ENCODE measurements at regions not wholly inside any gene's neighbourhood (a gene's known extent, or its start where the extent isn't known, plus 50 kb on each side); places are given as distances from the start of the nearest gene placed in this dataset.

DNA sequence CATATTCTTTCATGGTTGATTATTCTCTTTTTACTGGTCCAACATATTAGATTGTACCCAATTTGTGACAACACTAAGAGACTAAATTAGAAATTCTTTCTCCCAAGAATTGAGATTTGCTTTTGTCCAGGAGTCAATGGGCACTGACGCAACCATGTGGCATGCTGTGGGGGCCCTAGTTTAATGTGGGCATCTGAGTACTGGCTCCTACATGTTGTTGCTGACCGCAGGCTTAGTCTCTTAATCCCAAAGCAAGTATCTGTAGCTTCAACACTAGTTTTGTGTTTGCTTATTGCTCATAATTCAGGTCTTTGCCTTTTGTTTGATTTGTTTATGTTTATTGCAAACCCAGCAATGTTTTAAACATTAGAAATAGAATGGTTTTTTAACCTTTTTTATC, 263.4 kb upstream of the NDST4 start:
- no peak for DNase-seq

DNA sequence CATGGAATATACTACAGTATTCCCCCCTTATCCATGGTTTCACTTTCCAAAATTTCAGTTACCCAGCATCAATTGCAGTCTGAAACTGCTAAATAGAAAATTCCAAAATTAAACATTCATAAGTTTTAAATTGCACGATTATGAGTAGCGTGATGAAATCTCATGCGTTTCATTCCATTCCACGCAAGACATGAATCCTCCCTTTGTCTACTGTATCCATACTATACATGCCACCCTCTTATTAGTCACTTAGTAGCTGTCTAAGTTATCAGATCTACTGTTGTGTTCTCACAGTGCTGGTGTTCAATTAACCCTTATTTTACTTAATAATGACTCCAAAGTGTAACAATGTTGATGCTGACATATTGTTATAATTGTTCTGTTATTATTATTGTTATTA, 261.2 kb upstream of the NDST4 start:
- DNase-seq = no peak

DNA sequence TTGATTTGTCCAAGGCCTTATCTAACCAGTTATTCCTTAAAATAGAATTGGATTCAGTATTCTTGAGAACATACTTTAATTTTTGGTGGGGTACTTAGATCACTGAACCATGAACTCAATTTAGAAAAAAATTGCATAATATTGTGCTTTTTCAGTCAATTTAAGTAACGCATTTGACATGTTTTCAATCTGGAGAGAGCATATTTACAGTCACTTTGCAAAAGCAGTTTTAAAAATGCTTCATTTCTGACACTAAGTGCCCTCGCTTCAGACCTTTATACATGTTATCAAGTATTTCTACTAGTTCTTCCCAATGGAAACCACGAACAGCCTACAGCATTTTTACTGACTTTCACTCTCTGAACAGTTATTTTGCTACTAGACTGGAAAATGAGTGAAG, 257.1 kb upstream of the NDST4 start:
- DNase-seq = no peak

- DNase-seq = no peak
Measured at GRCh38 chr4:115370012-115370411, 256.6 kb upstream of the NDST4 start.

DNA sequence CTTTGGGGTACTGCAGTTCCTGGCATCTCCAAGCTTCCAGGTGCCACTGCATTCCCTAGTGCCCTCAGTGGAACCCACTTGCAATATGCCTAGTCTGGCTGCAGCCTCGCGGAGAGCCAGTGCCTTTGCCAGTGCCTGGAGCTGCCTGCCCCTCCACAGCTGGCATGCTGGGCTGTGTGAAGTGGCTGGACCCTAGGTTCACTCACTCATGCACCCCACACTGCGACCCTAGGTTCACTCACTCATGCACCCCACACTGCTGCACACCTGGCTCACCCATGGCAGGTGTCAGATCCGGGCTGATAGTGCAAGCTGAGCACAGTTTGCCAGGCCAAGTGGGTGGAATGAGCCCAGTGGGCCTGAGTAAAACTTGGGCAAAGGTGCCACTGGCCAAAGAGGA, 253.0 kb upstream of the NDST4 start:
- DNase-seq = no peak

GRCh38 chr4:115365185-115365584, 251.8 kb upstream of the NDST4 start:
- no peak for DNase-seq

DNA sequence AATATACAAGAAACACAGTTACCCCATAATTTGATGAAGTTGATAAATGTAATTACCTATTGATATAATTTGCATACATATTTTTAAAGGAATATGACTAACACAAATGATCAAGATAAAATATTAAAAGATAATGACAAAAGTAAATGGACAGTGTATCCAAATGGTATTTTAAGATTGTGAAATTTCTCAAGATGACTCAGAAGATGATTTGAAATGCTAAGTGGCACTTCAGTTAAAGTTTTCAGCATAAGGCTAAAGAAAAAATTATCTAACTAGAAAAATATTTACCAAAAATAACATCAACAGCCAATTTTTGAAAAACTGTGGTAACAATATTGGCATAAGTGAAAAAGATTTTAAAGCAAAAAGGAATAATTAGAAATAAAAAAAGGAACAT, 248.4 kb upstream of the NDST4 start:
- no peak for DNase-seq

DNA sequence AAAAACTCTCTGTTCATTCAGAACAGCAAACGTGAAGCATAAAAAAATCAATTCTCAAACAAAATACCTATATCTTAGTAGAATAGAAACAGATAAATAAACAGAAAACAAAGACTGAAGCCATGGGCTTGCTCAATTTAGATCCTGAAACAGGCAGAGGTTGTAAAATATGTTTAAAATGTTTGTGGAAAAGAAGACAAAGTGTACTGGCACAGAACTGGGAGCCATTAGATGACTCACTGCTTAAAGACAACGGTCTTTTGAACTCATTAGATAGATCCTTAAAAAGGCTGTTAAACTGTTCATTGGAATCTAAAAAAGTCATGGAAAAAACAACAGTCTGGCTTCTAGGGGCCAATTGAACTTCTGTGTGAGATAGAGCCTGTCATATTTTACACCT, 247.0 kb upstream of the NDST4 start:
- no peak for DNase-seq

DNA sequence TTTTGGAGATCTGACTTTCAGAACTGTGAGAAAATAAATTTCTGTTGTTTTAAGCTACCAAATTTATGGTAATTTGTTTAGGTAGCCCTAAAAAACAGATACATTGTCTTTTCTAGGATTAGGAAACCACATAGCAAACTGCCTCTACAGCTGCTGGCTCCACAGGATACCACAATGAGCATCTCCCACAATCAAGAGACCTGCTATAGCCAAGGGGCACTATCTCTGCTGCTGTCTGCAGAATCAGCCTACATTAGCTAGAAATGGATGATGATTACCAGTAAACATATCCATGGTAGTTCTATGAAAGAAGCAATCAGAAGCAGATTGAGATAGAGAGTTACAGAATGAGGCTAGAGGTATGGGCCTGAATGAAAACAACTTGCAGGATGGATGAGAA, 244.4 kb upstream of the NDST4 start:
- DNase-seq = no peak

- no peak for DNase-seq
Measured at GRCh38 chr4:115356176-115356575, 242.8 kb upstream of the NDST4 start.

- no peak for DNase-seq
Measured at GRCh38 chr4:115355329-115355728, 241.9 kb upstream of the NDST4 start.

DNA sequence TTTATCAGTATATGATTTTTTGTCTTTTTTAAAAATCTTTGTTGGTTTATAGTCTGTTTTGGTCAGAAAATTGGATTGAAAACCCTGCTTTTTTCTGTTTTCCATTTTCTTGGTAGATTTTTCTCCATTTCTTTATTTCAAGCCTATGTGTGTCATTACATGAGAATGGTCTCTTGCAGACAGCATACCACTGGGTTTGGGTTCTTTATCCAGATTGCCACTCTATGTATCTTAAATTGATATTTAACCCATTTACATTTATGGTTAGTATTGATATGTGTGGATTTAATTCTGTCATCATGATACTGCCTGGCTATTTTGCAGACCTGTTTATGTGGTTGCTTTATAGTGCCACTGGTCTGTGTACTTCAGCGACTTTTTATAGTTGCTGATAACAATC, 239.9 kb upstream of the NDST4 start:
- DNase-seq = no peak

- no peak for DNase-seq
Measured at GRCh38 chr4:115343171-115343570, 229.8 kb upstream of the NDST4 start.

GRCh38 chr4:115334736-115335411, 221.5 kb upstream of the NDST4 start:
- DNase-seq = no peak

DNA sequence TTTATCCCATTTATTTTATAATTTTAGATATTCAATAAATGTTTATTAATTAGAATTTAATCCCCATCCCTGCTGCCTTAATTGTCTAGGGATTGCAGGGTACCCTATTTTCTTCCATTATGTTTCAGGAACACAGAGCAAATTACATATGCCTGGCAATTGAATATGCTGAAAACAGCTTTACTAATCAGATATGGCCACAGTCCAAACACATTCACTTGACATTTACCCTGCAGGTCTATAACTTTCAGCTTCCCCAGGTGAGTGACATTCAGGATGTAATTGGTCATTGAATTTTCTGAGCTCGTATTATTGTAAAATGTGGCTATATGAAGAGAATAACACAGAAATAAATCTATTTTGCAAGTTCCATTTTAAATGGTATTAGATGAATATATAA, 218.7 kb upstream of the NDST4 start:
- no peak for DNase-seq

DNA sequence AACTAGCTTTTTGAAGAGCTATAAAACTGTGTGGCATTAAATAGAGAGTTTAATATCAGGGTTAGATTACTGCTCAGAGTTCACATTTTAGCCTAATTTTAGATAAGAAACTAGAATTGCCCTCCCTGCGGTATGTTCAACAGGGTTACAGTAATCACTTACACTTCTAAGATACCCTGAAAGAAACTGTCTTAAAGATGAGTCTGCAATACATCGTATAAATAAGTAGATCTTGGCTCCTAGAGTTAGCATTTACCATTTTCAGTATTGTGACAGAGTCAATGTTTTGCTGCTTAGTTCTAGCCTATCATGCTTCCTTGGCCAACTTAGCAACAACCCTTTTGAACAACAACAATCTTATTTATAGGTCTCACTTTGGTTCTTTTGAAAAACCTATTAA, 217.8 kb upstream of the NDST4 start:
- DNase-seq = no peak

GRCh38 chr4:115325836-115326235, 212.4 kb upstream of the NDST4 start:
- DNase-seq = no peak

- no peak for DNase-seq
Measured at GRCh38 chr4:115323106-115323707, 209.8 kb upstream of the NDST4 start.

DNA sequence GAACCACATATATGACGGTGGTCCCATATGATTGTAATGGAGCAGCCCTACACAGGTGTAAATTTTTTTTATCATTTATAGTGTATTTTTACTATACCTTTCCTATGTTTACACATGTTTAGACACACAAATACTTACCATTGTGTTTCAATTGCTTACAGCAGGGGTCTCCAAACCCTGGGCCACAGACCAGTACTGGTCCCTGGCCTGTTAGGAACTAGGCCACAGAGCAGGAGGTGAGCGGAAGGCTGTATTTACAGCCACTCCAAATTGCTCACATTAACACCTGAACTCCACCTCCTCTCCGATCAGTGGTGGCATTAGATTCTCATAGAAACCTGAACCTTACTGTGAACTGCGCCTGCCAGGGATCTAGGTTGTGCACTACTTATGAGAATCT, 201.8 kb upstream of the NDST4 start:
- DNase-seq = no peak

GRCh38 chr4:115310641-115311040, 197.2 kb upstream of the NDST4 start:
- no peak for DNase-seq

DNA sequence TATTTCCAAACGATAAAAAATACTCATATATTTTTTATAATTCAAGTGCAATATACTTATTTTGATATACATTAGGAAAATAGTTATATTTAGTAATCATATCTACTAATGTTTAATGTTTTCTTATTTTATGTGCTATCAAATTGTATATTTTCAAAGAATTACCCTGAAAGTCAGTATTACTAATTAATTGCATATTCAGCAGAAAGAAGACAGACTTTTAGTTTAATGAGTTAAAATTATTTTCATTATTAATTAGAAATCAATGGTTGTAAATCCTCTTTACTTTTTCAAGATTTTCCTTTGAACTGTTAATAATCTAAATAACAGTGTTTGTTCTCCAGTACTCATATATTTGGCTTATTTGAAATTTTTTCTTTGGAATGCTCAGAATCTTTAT, 181.3 kb upstream of the NDST4 start:
- no peak for DNase-seq

DNA sequence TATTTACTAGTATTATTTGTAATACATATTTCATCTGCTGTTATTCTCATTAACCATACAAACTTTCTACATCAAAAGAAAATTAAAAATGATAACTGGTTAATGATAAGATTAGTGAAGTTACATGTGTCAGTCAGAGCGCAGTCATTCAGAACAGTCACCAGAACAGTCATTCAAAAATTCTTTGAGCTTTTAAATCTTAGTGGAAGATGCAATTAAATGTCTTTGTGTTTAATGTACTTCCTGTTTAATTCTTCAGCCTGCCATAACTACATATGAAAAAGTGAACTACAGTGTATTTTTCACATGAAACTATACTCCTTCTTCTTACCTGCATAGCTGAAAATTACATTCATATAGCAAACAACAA, 179.7 kb upstream of the NDST4 start:
- DNase-seq = no peak

GRCh38 chr4:115292320-115293092, 179.1 kb upstream of the NDST4 start:
- no peak for DNase-seq

GRCh38 chr4:115287426-115287825, 174.0 kb upstream of the NDST4 start:
- no peak for DNase-seq

- no peak for DNase-seq
Measured at GRCh38 chr4:115279330-115279729, 165.9 kb upstream of the NDST4 start.

Measured in GF-D8 (cell line).